Superior temporal gyrus (tissue), 1 donor: ENCODE measurements at regions not wholly inside any gene's neighbourhood (a gene's known extent, or its start where the extent isn't known, plus 50 kb on each side); places are given as distances from the start of the nearest gene placed in this dataset.

Experiments used
- DNase-seq: peaks from one replicate; pipeline ENCODE4 v3.0.0-alpha.2; 2016; ENCODE audit errors: extremely low spot score

- no peak for DNase-seq
Measured at GRCh38 chr6:6781172-6781872, 192.8 kb downstream of the LY86 start.

GRCh38 chr6:6781873-6782227, 193.3 kb downstream of the LY86 start:
- DNase-seq: no peak

- DNase-seq: no peak
Measured at GRCh38 chr6:6783721-6784120, 195.2 kb downstream of the LY86 start.

- DNase-seq: no peak
Measured at GRCh38 chr6:6784514-6785162, 196.1 kb downstream of the LY86 start.

- no peak for DNase-seq
Measured at GRCh38 chr6:6785163-6785521, 196.6 kb downstream of the LY86 start.

- no peak for DNase-seq
Measured at GRCh38 chr6:6788394-6789032, 200.0 kb downstream of the LY86 start.

- DNase-seq: no peak
Measured at GRCh38 chr6:6790393-6790792, 201.9 kb downstream of the LY86 start.

- DNase-seq: no peak
Measured at GRCh38 chr6:6790891-6791290, 202.4 kb downstream of the LY86 start.

GRCh38 chr6:6793388-6794250, 205.1 kb downstream of the LY86 start:
- DNase-seq: no peak

GRCh38 chr6:6795393-6795792, 206.9 kb downstream of the LY86 start:
- no peak for DNase-seq

- DNase-seq: no peak
Measured at GRCh38 chr6:6796818-6797217, 208.3 kb downstream of the LY86 start.

GRCh38 chr6:6798448-6798860, 209.9 kb downstream of the LY86 start:
- DNase-seq: no peak

GRCh38 chr6:6801005-6801335, 212.4 kb downstream of the LY86 start:
- DNase-seq: no peak

- no peak for DNase-seq
Measured at GRCh38 chr6:6801635-6802218, 213.2 kb downstream of the LY86 start.

GRCh38 chr6:6803180-6803977, 214.9 kb downstream of the LY86 start:
- DNase-seq: no peak

- DNase-seq: no peak
Measured at GRCh38 chr6:6804843-6805615, 216.5 kb downstream of the LY86 start.

- DNase-seq: no peak
Measured at GRCh38 chr6:6806844-6807518, 218.5 kb downstream of the LY86 start.

GRCh38 chr6:6808343-6808742, 219.8 kb downstream of the LY86 start:
- no peak for DNase-seq

GRCh38 chr6:6808915-6809314, 220.4 kb downstream of the LY86 start:
- DNase-seq: no peak

GRCh38 chr6:6810727-6811126, 222.2 kb downstream of the LY86 start:
- no peak for DNase-seq
